ENCODE measurements at regions not wholly inside any gene's neighbourhood (a gene's known extent, or its start where the extent isn't known, plus 50 kb on each side); places are given as distances from the start of the nearest gene placed in this dataset.

DNA sequence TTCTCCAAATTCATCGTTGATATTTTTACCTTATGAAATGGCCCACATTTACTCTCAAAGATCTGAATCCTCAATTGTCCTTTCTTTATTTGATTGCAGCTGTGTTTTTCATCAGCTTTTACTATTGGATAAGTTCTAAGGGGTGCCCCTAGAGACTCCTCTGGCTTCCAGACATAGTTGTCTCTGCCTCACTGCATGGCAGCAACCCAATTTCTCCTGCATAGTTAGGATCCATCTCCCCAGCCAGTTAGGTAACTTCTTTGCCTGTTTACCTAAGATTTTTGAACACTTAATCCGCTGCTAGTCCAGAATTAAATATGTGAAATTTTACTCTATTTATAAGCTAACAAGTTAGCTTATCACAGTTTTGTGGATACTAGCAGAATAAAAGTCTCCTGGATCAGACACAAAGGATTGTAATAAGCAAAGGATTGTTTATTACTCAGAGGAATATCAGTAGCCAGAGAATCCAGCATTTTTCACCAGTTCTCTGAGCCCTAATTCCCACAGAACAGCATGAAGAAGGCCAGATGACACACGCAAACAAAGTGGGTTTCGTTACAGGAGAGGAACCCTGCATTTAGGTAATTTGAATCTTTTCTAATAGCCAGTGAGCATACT lies 101.1 kb downstream of the BBS10 start:
- Histone ChIP-seq H3K4me1 (ENCODE audit: control insufficient read depth, insufficient read depth, low read length) (peaks cover 4% of the 10 kb centered on the region), H3K9me1 (ENCODE audit: insufficient read depth, low read length) (peaks cover 8% of the 10 kb centered on the region; the same call in 1 of the 2 replicates), H3K27ac (ENCODE audit: insufficient read depth, low read length) (no peak overlapping the region), H3K4me2 (ENCODE audit: low read depth, low read length) (no peak overlapping the region), H2AFZ (replicated peaks; ENCODE audit: low read length, poor library complexity) (no peak overlapping the region), H3K27me3 (ENCODE audit: control insufficient read depth, insufficient read depth, low read length) (no peaks in the 10 kb centered on the region), H3K56ac (ENCODE audit: extremely low read depth, insufficient read depth, low read length) (no peak overlapping the region), H3K36me3 (ENCODE audit: control insufficient read depth, insufficient read depth, low read length) (no peaks in the 10 kb centered on the region), H4K20me1 (ENCODE audit: insufficient read depth, low read length) (no peaks in the 10 kb centered on the region), H3K14ac (replicated peaks; ENCODE audit: low read depth, low read length) (no peak overlapping the region), H3K79me1 (ENCODE audit: low read depth in 1 of 2, low read length in 2 of 2) (no peaks in the 10 kb centered on the region), H4K91ac (ENCODE audit: insufficient read depth, low read depth, low read length) (no peak overlapping the region), H2AK9ac (replicated peaks; ENCODE audit: low read depth, low read length, poor library complexity) (no peak overlapping the region), H2BK120ac (ENCODE audit: low read depth, low read length) (no peak overlapping the region), H4K8ac (ENCODE audit: low read depth in 2 of 2, low read length in 2 of 2) (no peak overlapping the region), H3K9me3 (ENCODE audit: control insufficient read depth, insufficient read depth, low read length) (no peaks in the 10 kb centered on the region), H3K23ac (ENCODE audit: low read depth, low read length) (no peak overlapping the region), H2BK15ac (ENCODE audit: low read depth, low read length) (no peak overlapping the region), H3K4me3 (ENCODE audit: insufficient read depth, low read depth, low read length) (no peak overlapping the region), H2BK20ac (ENCODE audit: low read depth, low read length) (no peak overlapping the region), H2AK5ac (ENCODE audit: low read depth, low read length) (no peak overlapping the region), H3K4ac (ENCODE audit: low read depth, low read length) (no peak overlapping the region), H3K18ac (ENCODE audit: low read depth, low read length) (no peak overlapping the region), H3K9ac (ENCODE audit: low read depth, low read length) (no peak overlapping the region), H4K5ac (ENCODE audit: low read depth, low read length) (no peak overlapping the region), H2BK5ac (ENCODE audit: low read depth, low read length, poor library complexity, severe bottlenecking) (no peak overlapping the region)
- intact Hi-C loops (cut with micrococcal nuclease), result no loop called here
- ChIA-PET CTCF (no interaction called here), POLR2A (ENCODE audit: unreplicated experiment) (no interaction called here)
- in situ Hi-C loops (cut with MboI; ENCODE audit: low sequenced_read_pairs), result no loop called here
- no CpG with 5 or more reads among the region's 4 CpGs for WGBS, 2 experiments (ENCODE audit: extremely low coverage in 2 of 2, insufficient read length in 1 of 2)
- peak; percentile 74 for ATAC-seq (ENCODE audit: low read depth)
- dilution Hi-C loops (cut with HindIII; ENCODE audit: low sequenced_read_pairs, unreplicated experiment), result no loop called here
- no TSS peak for BruUV-seq (replicated peaks)
- DNase-seq, result no peak
- TF ChIP-seq MXI1 (IDR thresholded peaks at IDR 0.05; ENCODE audit: borderline replicate concordance, low read depth, low read length) (no peak), CEBPB (IDR thresholded peaks at IDR 0.05; ENCODE audit: low read depth, low read length) (no peak), CHD1 (IDR thresholded peaks at IDR 0.05; ENCODE audit: low read depth, low read length) (no peak), RFX5 (IDR thresholded peaks at IDR 0.05; ENCODE audit: low read depth, low read length) (no peak), RCOR1 (IDR thresholded peaks at IDR 0.05; ENCODE audit: insufficient replicate concordance, low read length) (no peak), POLR2A (IDR thresholded peaks at IDR 0.05; ENCODE audit: low read depth, low read length) (no peak), MAZ (IDR thresholded peaks at IDR 0.05; ENCODE audit: borderline replicate concordance, low read depth, low read length) (no peak), SMC3 (IDR thresholded peaks at IDR 0.05; ENCODE audit: low read depth, low read length) (no peak), BHLHE40 (IDR thresholded peaks at IDR 0.05; ENCODE audit: low read depth, low read length) (no peak), MAFK (IDR thresholded peaks at IDR 0.05; ENCODE audit: low read depth, low read length) (no peak), NFE2L2 (IDR thresholded peaks at IDR 0.05; ENCODE audit: low read depth, low read length) (no peak), FOS (IDR thresholded peaks at IDR 0.05; ENCODE audit: low read depth, low read length) (no peak), RAD21 (IDR thresholded peaks at IDR 0.05; ENCODE audit: low read length) (no peak)
- TF ChIP-seq, protein P1, sequence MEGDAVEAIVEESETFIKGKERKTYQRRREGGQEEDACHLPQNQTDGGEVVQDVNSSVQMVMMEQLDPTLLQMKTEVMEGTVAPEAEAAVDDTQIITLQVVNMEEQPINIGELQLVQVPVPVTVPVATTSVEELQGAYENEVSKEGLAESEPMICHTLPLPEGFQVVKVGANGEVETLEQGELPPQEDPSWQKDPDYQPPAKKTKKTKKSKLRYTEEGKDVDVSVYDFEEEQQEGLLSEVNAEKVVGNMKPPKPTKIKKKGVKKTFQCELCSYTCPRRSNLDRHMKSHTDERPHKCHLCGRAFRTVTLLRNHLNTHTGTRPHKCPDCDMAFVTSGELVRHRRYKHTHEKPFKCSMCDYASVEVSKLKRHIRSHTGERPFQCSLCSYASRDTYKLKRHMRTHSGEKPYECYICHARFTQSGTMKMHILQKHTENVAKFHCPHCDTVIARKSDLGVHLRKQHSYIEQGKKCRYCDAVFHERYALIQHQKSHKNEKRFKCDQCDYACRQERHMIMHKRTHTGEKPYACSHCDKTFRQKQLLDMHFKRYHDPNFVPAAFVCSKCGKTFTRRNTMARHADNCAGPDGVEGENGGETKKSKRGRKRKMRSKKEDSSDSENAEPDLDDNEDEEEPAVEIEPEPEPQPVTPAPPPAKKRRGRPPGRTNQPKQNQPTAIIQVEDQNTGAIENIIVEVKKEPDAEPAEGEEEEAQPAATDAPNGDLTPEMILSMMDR (conservative IDR thresholded peaks at IDR 0.05; ENCODE audit: low read depth, low read length), result no peak
- TF ChIP-seq, protein P2, sequence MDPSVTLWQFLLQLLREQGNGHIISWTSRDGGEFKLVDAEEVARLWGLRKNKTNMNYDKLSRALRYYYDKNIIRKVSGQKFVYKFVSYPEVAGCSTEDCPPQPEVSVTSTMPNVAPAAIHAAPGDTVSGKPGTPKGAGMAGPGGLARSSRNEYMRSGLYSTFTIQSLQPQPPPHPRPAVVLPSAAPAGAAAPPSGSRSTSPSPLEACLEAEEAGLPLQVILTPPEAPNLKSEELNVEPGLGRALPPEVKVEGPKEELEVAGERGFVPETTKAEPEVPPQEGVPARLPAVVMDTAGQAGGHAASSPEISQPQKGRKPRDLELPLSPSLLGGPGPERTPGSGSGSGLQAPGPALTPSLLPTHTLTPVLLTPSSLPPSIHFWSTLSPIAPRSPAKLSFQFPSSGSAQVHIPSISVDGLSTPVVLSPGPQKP (IDR thresholded peaks at IDR 0.05; ENCODE audit: borderline replicate concordance, low read depth, low read length), result no peak
- TF ChIP-seq, protein P3, sequence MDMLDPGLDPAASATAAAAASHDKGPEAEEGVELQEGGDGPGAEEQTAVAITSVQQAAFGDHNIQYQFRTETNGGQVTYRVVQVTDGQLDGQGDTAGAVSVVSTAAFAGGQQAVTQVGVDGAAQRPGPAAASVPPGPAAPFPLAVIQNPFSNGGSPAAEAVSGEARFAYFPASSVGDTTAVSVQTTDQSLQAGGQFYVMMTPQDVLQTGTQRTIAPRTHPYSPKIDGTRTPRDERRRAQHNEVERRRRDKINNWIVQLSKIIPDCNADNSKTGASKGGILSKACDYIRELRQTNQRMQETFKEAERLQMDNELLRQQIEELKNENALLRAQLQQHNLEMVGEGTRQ (IDR thresholded peaks at IDR 0.05; ENCODE audit: low read depth, low read length), result no peak
